SK-N-SH (cell line): ENCODE measurements at regions not wholly inside any gene's neighbourhood (a gene's known extent, or its start where the extent isn't known, plus 50 kb on each side); places are given as distances from the start of the nearest gene placed in this dataset.

Source experiments
- CTCF ChIP-seq: fragments of 200-600 bp; sonication (generic); IDR thresholded peaks from 2 replicates; pipeline ENCODE4 v1.6.1; 2017; ENCODE audit warnings: antibody characterized with exemption, mild to moderate bottlenecking, moderate library complexity
- GABPA ChIP-seq: IDR thresholded peaks from 2 replicates; pipeline ENCODE4 v1.4.0; 2012; ENCODE audit warnings: low read depth, mild to moderate bottlenecking
- MEF2A ChIP-seq: IDR thresholded peaks from 2 replicates; pipeline ENCODE4 v1.4.0; 2012; ENCODE audit warnings: low read depth, borderline replicate concordance

DNA sequence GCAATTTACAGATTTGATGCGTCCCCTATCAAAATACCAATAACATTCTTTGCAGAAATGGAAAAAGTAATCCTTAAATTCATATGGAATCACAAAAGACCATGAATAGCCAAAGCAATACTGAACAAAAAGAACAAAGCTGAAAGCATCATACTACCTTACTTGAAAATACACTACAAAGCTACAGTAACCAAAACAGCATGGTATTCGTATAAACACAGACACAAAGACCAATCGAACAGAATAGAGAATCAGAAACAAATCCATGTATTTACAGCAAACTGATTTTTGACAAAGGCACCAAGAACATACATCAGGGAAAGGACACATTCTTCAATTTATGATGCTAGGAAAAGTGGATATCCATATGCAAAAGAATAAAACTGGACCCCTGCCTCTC, 206.5 kb upstream of the PDE10A start:
- TF ChIP-seq MEF2A (no peak), CTCF (no peak), GABPA (no peak)
